ENCODE measurements at regions not wholly inside any gene's neighbourhood (a gene's known extent, or its start where the extent isn't known, plus 50 kb on each side); places are given as distances from the start of the nearest gene placed in this dataset.

DNA sequence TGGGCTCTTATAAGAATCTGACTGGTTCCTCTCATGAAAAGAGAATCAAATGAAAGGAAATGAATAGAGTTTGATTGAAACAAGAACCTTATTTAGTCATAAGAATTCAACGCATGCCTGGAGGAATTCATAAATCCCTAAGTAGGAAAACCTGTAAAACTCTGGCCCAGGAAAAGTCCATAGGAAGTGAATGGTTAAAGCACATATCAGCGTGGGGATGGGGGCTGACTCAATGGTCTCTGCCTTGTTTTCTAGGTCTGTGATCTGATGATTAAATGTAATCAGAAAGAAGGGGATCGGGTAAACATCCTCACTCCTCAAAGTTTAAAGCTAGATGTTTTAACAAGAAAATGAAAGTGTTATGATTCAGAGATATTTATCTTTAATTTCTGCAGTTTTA lies 759.4 kb upstream of the C9orf72 start:
- no peak for DNase-seq (ENCODE audit: low spot score)

DNA sequence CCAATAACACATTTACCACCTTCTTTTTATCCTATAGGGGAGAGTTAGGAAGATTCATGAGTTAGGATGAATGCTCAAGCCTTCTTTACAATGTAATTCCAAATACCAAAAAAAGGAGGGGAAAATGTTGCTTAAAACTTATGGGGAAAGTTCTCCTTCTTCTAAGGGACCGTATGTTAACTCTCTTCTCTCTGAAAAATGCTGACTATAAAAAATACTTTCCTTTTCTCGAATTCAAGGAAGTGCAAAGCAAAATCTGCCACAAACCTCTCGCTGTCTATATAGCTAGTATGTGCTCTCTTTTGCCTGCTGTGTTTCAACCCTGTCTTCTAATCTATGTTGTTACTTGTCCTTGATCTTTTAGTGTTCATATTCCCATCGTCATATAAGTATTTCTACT lies 768.6 kb upstream of the C9orf72 start:
- DNase-seq (ENCODE audit: low spot score) = no peak

DNA sequence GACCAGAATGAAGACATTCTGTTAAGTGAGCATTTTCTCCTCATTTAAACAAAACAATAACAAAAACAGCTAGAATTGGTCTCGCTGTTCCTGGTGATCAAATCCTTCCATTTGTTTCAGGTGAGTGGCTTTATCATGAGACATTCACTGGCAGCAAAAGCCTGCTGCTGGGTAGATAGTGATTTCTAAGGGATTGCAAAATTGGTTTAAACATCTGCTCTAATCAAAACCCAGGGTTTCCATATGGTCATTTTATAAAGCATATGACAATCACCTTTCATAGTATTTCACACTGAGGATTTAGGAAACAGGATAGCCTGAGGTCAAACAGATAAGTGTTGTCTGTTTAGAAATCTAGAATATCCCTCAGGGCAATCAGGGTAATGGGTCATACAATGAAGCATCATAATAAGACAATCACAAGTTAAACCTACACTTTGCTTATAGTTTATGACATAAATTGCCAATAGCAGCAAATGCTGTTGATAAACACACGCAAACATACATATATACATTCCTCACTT lies 769.6 kb upstream of the C9orf72 start:
- DNase-seq (ENCODE audit: low spot score) = no peak

DNA sequence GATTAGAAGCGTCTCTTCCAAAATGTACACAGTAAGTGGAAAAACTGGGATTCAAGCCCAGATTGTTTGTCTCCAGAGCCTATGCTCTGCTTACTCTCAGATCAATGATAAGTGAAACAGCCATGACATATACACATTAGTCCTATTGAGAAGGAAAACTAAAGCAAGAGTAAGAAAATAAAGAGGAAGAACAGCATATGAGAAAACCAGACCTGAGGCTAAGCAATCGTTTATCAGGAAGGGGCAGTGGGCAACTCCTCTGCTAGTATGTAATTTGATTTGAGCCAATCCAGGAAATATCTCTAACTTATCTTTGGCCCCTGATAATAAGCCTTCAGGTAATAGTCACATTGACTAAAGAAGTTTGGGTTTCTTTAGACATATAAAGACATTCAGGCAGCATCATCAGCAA lies 789.9 kb upstream of the C9orf72 start:
- DNase-seq (ENCODE audit: low spot score) = no peak

DNA sequence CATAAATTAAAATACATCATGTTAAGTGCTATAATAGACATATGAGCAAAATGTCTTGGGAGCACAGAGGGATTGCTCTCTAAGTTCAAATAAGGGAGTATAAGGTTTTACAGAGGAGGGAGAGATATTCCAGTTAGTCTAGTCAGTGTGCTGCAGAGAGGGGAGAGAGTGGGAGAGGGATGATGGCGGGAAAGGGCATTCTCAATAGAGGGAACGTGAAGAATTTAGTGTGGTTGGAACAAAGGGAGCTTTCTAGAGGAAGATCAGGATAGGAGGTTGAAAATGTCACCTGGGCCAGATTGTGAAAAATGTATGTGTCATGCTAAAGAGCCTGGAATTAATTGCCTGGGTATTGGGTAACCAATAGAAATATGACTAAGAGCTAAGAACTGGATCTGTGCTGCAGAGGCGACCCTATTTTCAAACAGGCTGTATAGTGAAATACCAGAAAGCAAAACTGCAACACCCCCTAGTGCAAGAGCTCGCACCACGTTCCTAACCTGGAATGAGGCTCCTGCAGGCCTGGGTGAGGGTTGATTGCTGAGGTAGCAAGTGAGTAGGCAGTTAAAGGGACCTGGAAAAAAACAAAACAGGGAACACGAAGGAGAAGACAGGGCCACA lies 791.8 kb upstream of the C9orf72 start:
- no peak for DNase-seq (ENCODE audit: low spot score)

DNA sequence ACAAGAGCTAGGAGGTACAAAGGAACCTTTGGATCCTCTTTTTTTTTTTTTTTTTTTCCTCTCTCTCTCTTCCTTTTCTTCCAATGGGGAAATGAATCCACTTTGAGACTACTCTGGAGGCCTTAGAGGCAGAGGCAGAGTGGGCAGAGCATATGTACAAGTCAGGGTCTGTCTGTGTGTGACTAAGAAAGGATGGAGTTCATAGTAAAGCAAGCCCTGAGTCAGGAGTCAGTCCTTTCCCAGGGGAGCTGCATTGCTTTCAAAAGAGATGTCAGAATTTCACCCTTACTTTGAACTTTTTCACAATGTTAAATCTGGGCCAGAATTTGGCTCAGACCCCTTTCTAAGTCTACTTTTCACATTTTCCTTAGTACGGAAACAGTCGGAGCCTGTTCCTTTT lies 792.4 kb upstream of the C9orf72 start:
- DNase-seq (ENCODE audit: low spot score) = no peak

DNA sequence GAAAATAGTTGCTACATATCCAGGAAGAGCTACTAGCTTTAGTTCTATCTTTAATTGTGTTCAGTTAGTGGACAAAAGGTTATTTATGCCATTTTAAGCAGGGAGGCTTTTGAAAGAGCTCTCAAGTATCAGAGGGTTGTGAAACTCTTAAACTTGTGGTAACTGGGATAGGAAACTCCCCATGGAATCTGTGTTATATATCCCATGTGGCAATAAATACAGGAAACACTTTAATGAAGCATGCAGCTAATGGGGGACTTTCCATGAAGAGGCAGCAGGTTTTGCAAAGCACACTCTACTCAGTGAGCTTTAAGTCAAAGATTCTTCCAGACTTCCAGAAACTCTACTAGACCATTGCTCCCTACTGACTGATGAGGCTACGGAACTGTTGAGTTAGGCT lies 805.0 kb upstream of the C9orf72 start:
- DNase-seq (ENCODE audit: low spot score) = no peak

DNA sequence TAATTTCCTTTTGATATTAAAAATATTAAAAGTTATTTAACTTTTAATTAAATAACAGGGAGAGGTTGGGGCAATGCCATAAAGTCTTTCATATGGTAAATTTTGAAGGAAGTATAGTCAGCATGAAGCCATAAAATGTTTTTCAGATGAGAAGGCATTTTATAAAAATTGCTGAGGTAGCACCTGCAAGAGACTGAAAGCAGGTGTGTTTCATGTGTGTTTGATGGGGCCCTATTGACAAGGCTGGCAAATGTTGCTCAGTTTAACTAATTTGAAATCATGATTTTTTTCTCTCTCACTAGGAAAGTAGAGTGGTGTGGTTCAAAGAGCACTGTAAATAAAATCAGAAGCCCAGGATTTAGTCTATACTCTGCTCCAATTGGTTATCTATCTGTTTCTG lies 805.8 kb upstream of the C9orf72 start:
- DNase-seq (ENCODE audit: low spot score) = no peak

DNA sequence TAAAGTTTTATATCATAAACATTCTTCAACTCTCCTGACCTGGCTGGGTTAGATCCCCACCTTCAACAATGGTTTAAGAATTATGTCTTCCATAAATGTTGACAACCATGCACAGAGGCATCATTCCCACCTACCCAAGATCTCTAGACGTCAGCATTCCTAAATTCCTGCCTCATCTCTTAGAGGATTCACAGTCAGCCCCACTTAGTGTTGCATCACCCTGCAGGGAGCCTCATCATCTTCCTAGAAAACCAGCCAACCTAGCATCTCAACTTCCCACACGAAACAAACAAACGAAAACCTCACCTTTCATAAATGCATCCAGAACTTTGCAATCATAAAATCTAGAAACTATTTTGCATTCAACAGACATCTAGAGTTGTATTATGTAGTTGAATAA lies 816.1 kb upstream of the C9orf72 start:
- DNase-seq (ENCODE audit: low spot score) = no peak

DNA sequence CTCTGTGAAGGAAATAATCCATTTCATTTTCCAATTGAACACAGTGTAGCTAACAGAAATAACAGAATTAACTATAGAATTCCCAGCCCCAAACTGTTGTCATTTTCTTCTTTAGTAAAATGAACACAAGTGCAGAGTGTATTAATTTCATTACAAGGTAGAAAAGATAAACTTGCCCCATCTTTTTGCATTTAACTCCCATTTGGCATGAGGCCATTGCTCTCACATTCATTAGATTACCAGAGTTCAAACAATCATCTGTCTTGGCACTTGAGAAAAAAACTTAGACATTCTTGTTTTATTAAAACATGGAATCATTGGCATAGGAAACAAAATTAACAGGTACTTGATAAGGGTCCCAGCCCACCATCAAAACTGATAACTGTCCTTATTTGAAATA lies 821.5 kb upstream of the C9orf72 start:
- DNase-seq (ENCODE audit: low spot score) = no peak

DNA sequence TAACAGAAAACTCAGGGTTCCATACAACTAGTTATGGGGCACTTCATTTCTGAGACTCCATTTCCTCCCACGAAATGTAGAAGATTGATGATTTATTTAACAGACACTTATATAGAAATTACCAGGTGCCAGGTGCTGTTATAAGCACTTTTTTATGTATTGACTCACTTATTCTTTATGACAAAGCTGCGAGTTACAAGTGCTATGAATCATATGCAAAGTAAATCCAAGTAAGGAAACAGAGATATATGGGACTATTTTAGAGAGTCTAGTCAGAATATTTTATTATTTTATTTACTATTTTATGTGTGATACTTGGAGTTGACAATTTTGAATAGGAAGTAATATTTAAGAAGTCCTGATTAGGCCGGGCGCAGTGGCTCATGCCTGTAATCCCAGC lies 822.8 kb upstream of the C9orf72 start:
- DNase-seq (ENCODE audit: low spot score) = no peak

DNA sequence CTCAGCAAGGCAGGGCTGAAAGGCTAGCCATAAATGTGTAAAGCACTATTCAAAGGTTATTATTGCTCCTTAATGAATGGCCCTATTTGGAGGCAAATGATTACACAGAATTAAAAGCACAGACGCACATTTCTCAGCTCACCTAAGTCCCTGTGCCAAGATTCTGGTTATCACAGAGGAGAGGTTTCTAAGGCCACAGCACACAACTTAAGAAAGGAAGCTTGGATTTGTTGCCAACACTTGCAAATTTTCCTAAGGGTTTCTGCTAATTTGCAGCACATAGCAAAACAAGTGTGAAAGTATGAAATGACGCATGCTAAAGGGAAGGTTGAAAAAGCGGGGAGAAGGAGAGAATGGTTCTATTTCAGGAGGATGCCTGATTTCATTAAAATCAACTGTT lies 834.1 kb upstream of the C9orf72 start:
- no peak for DNase-seq (ENCODE audit: low spot score)

DNA sequence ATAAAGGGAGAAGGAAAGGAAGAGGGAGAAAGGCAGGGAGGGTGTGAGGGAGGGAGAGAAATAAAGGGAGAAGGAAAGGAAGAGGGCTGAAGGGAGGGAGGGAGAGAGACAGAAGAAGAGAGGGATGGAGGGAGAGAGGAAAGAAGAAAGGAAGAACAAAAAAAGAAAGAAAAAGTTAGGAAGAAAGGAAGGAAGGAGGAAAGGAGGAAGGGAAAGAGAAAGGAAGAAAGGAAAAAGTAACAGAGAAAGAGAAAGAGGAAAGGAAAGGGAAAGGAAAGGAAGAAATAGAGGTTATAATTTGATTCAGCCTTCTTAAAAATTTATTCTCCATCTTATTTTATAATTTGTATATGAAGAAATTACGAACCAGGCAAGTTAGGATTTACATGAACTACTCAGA lies 836.6 kb upstream of the C9orf72 start:
- no peak for DNase-seq (ENCODE audit: low spot score)

DNA sequence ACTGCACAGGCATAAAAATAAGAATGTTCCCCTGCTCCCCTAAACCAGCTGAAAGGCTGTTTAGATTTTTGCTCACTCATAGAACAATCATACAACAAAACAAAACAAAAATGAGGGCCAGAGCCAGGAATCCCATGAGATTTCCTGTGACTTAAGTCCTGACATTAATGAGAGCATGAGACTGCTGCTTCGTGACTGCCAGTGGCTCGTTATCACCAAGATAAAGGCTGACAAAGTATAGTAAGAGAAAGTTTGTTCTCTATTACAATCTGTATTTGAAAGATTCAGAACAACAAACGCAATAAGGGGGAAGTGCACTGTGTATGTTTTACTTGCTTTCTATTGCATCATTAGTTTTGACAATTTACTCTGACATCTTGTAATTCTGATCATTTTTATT lies 837.1 kb upstream of the C9orf72 start:
- DNase-seq (ENCODE audit: low spot score) = no peak

DNA sequence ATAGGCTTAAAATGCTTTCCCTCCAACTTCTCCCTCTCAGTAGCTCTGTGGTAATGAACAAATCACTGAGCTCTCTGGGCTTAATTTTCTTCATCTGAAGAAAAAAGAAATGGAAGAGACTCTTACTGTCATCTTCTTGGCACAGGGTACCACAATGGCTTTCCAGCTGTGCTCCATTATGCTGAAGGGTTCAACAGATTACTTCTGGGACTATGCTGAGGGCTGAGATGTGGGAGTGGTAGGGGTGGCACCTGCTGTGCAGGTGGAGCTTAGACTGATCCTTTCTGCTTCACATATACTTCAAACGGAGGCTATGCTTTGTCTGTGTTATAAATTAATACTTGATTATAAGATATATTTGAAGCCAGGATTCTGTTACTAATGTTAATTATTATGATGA lies 840.2 kb upstream of the C9orf72 start:
- DNase-seq (ENCODE audit: low spot score) = no peak

DNA sequence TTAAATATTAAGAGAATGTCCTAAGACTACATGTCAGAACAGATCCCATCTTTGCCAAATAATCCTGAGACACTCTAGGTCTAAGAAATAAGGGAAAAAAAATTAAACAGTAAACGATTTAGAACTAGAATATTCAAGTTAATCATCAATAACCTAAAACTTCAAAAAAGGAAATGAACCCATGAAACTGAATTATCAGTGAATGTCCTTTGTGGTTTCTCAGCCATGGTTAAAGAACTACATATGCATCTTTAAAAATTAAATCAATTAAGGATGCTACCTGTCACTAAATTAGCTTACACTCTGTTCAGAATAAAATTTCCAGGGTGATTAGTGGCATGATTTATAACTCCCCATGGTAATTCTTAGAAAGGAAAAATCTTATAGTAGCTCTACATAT lies 850.0 kb upstream of the C9orf72 start:
- no peak for DNase-seq (ENCODE audit: low spot score)

DNA sequence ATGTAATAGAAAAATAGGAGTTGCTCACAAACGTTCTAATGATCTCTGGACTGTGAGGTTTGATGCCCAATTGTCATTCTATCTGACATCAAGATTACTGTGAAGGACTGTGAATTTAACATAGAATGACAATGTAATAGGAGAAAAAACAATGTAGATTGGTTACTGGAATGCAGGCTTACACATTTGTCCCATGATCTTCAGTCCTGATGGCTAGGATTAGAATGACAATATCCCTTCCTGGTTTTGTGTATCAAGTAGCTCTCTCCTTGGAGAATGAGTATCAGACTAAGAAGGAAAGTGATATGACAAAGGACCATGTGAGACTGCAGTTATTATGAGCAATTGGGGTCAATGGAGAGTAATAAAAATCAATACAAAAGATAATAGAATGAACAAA lies 862.2 kb upstream of the C9orf72 start:
- no peak for DNase-seq (ENCODE audit: low spot score)

DNA sequence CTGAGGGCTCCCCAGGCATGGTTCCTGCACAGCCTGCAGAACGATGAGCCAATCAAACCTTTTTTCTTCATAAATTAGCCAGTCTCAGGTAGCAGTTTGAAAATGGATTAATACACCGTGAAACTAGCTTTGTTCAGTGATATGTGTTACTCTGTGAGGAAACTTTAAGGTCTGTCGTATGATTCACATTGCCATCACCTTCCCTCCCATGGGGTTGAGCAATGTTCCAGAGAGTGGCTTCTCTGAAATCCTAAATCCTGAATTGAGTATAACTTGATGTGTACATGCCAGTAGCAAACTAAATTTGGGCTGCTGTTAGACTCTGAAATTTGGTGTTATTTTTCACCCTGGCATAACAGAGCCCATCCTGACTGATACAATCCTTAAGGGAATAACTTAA lies 866.4 kb upstream of the C9orf72 start:
- DNase-seq (ENCODE audit: low spot score) = no peak

DNA sequence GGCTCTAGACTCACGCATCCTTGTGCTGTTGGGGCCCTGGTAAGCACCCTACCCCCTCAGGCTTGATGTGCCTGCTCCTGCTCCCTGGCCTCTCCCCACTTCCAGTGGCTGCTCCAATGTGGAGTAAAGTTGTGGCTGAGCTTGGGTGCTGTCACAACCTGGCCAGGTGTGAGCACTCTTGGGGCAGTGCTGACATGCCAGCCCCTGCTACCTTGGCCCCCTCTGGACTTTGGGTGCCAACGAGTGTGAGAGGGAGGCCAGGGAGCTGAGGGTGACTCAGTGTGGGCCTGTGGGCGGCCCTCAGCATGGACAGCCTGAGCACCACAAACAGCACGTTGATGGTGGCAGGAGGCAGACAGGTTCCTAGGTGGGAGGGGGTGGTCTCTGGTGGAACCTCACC lies 870.2 kb upstream of the C9orf72 start:
- DNase-seq (ENCODE audit: low spot score) = no peak

DNA sequence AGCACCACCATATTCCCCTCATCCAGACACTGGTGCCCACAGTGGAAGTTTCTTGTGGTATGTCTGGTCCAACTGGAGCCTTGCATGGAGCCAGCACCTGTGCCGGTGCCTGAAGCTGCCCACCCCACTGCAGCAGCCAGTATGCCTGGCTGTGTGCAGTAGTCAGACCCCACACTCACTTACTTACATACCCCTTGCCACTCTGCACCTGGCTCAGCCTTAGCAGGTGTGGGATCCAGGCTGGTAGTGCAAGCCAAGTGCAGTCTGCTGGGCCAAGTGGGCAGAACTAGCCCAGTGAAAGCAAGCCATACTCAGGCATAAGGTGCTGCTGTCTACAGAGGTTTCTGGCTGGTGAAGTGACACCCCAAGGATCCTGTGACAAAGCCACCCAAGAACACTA lies 871.4 kb upstream of the C9orf72 start:
- DNase-seq (ENCODE audit: low spot score) = no peak

DNA sequence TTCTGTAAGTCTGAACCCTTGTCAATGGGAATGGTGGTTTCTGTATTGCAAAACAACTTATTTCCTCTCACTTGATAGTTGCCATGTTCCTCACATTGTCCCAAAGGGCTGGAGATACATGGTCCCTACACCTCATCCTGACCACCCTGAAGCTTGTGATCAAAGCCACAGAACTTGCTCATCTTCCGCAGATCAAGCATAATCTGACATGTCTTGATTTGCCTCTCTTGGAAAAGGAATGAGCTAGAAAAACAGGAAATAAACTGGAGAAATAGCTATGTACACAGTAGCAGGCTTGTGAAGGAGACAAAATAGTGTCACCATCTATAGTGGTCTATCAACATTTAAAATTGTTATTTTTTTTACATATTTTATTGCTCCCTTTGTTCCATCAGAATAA lies 871.9 kb upstream of the C9orf72 start:
- no peak for DNase-seq (ENCODE audit: low spot score)

DNA sequence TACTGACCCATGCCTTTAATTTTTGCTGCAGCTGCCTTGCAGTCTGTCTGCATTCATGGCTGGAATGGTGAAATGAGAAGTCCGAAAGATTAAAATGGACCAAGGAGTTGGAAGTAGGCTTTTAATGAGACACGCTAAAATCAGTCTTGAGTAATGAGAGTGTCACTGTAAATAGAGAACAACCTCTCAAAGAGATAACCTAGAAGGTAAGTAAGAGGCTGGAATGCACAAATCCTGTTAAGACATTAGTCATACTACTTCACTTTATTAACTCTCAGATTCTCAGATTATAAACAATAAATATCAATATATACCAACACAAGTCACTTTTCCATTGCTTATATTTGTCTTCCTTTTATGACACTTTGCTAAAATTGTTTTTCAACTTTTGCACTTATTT lies 880.6 kb upstream of the C9orf72 start:
- DNase-seq (ENCODE audit: low spot score) = no peak

DNA sequence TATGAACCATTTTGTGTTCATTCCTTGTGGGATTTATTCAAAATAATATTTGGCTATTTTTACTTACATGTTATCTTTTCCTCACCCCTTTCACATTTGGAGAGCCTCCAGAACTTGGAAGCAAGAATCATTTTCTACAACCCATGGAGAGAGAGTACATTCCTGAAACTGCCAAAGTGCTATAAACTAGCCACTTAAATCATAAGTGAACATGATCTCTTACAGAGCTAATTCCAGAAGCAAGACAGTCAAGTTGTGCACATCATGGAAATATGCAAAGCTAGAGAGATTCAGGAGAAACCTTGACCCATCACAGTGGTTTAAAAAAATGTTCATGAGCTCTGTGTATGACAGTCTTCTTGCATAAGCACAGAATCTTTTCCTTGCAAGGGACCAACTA lies 883.6 kb upstream of the C9orf72 start:
- DNase-seq (ENCODE audit: low spot score) = no peak

DNA sequence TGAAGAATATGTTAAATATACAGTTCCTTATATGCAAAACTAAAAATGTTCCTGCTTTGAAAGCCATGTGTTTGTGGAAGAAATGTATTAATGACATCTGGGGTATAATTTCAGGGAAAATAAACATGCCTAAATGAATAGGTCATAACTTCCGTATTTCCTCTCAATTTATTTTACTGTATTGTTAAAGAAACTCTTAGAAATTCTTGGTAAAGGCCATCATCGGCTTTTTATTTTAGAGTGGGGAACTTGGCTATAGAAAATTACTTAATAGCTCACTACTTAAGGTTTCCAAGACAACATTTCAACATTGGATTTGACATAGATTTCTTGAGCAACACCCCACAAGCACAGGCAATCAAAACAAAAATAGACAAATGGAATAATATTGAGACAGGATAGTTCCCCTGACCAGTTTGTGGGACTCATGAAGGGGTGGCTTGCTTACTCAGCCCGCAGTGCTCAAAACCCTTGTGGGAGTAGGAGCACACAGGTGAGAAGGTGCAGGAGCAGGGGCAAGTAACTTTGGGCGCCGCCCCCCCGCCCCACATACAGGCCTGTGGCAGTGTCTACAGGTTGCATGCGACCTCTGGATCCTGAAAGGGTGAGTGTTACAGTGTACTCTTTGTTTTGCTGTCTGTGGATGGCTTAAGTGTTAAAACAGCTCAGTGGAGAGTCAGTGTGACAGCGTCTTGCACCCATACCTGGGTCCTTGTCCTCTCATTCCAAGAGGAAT lies 891.4 kb upstream of the C9orf72 start:
- DNase-seq (ENCODE audit: low spot score) = no peak
